GM18511 (cell line): ENCODE measurements at regions not wholly inside any gene's neighbourhood (a gene's known extent, or its start where the extent isn't known, plus 50 kb on each side); places are given as distances from the start of the nearest gene placed in this dataset.
A peak's percentile ranks its signal among the peaks of the same experiment; 100 is the strongest.
"Not testable (repeated sequence)": the region's sequence is repeated elsewhere in the genome, so short reads cannot be mapped to it uniquely, and the experiment has no call there.

Source experiments
- ATAC-seq: cut with Tn5 transposase; IDR thresholded peaks from one replicate; pipeline ENCODE4 v1.9.1; 2021; ENCODE audit warnings: mild to moderate bottlenecking, moderate library complexity; ENCODE audit not compliant: unreplicated experiment

DNA sequence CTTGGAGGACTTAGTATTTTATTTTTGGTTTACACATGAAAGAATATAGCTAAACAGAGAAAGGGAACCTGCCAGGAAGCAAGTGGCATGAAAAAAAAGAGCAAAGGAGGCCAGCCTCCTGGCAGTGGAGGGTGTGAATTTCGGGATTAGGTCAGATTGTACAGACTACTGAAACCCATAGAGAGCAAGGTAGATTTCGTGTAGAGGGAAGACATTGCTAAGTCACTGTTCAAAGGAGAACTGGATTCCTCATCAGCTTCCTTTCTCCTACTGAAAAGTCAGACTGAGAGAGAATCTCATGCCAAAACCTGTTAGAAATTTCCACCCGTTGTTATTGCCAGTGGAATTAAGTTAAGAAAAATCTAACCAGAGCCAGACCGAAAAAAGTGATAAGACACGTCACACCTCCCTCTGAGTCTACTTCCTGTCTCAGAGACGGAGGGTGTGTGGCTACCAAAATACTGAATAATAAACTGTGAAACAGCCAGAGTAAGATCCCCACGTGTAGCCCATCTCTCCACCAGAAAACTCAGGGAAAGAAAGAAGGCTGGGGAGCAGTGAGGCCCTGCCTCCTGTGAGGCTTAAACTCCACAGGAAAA is 118.8 kb downstream of the SKIDA1 start:
- ATAC-seq: peak; percentile 63

DNA sequence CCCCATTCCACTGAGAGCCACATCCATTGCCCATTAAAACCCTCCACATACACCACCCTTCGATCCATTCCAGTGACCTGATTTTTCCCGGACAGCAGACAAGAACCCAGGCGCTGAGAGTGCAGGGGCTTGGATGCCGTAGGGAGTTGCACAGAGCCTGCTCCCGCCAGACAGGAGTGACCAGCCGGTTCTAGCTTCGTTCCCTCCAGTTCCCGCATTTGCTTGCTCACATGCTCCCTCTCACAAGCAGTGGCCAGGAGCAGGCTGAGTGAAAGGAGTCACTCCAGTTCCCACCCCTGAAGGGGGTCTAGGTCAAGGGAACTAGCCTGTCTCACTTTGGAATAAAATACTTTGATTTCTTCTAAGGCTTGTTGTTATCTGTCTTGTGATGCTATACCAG is 119.5 kb downstream of the SKIDA1 start:
- ATAC-seq: no peak

DNA sequence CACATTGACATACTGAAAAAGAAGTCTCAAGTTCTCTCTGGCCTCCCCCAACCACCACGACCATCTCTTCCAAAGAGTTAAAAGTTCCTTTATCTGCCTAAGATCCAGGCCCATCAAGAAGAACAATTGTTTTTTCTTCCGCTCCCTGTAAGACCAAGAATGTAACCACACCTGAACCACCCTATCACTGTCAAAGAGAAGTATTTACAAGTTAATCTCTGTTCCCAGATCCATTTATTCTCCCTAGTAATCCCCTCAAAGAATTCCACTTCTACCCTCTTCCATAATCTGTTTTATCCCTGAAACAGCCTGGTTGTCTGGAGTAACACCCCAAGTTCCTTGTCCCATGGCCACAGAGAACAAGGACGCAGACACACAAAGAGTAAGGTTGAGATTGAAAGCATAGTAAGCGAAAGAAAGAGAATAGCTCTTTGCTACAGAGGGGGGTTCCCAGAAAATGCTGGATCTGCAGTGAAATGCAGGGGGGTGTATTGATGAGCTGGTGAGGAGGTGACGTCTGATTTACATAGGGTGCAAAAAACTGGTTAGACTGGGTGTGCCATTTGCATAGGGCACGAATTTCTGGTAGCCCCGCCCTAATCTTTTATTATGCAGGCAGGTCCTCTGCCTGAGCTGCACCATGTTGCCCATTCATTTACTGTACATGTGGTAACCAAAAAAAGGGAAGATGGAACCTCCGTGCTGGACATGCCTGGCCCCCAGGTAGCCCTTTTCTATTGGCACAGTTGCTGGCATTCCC is 122.0 kb downstream of the SKIDA1 start:
- no peak for ATAC-seq

DNA sequence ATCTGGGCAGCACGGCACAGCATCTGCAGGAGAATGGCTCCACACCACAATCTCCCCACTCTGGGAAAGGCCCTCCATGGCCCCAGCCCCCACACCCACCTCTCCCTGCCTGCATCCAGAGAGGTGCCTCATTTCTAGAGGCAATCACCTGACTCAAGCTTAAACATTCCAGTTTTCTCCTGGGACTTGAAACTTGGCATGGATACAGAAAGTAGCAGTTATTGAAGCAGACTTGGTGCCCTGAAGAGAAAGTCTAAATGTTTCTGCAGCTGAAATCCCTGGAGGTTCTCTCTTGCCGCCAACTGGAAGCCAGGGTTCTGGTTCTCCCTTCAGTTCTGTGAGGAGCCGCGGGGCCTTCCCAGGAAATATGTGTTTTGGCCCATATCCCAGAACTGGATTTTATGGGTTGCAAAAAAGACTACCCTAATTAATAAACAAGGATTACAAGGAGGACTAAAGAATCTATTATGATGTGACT is 122.8 kb downstream of the SKIDA1 start:
- ATAC-seq: no peak

DNA sequence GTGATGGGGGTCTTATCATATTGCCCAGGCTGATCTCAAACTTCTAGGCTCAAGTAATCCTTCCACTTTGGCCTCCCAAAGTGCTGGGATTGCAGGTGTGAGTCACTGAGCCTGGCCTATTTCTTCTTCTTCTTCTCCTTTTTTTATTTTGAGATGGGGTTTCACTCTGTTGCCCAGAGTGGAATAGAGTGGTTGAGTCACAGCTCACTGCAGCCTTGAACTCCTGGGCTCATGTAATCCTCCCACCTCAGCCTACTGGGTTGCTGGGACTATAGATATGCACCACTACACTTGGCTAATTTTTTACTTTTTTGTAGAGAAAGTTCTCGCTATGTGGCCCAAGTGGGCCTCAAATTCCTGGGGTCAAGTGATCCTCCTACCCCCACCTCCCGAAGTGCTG is 124.3 kb downstream of the SKIDA1 start:
- ATAC-seq: no peak

DNA sequence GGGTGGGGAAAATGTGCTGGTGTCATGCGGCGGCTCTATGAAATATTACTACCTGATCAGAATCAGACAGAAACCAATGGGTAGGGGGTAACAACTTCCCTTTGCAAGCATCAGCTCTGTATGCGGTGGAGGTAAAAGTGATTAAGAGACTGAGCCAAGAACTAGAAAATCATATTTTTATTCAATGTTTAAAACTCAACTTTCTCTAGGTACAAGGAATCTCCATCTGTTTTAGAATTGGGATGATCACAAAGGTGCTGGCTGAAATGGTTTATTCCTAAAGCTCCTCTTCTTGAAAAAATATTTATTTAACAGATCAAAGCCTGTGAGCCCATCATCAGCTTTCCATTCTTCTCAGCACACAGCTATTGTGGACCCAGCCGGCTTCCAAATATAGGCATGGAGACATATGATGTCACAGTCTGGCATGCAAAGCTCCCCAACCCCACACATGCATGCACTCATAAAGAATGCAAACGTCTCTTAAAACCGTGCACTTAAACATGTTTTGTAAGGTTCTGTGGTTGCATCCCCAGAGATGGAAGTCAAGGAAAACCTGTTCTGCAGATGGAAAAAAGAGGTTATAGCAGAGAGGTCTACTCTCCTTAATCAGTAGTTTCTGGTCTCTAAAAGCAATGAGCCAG is 126.0 kb downstream of the SKIDA1 start:
- ATAC-seq: no peak

DNA sequence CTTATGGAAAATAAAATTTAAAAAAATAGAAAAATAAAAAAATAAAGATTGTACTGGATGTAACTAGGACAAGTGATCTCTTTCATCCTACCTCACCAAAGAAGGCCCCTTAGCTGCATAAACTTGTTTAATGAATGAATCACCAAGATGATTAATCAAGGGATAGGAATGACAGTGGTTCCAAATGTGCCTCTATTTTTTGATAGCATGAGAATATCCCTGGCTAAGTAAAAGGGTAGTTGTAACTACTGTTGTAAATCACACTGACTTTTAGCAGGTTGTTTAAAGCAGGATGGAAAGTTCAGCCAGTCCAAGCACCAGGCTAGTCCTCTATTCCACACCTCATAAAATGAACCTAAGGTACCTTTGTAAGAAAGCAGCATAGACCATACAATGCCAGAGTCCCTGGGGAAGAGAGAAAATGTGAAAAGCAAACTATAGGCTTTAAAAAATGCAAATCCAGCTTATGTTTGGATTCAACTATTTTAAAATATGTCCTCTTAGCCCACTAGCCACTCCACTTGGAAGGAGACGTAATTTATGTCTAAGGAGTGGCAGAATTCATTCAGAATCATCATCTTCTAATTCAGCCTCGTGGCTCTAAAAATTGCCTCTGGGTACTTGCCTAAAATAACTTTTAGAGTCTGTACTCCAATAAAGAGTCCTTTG is 126.8 kb downstream of the SKIDA1 start:
- ATAC-seq: no peak

DNA sequence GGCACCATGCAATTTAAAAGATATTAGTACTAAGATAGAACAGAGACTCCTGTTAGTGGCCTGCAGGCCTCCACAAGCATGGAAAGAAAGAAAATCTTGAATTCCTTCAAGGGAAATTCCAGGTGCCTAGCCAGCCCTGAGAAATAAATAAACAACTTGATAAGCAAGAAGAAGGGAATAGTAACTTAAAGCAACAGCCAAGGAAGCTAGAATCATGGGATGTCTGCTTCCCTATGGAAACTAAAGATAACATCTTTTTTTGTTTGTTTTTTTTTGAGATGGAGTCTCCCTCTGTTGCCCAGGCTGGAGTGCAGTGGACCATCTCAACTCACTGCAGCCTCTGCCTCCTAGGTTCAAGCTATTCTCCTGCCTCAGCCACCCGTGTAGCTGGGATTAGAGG is 128.6 kb downstream of the SKIDA1 start:
- ATAC-seq: no peak

DNA sequence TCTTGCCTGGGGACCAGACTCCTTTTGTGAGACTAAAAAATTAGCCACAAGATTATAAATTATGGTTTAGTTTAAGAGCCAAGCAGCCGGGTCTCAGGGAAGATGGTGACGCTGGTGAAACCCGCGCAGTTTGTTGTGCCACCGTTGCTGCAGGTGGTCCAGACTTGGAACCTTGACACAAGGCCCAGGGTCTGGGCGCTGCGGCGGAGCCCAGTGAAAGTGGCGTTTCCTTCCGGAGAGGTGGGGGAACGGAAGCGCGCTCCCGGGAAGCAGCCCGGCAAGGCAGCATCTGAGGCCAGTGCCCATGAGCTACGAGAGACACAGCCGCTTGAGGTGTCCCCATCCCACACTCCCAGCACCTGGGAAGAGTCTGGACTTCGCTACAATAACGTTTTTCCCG is 131.6 kb downstream of the SKIDA1 start:
- ATAC-seq: no peak

DNA sequence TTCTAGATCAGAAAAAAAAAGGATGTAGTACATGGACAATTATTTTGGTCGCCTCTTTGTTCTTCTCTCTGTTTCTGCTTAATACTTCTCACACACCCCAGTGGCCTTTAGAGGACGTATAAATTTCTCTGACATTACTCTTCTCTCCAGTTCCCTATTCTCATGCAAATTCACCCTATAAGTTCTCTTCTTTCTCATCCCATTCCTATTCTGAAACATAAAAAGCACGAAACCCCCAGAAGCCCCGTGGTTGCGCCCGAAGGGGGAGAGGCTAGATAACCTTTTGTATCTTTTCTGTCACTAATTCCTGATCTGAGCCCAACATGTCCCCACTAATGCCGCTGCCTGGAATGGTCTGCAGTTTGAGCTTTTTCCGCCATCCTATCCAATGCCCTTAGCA is 136.9 kb downstream of the SKIDA1 start:
- ATAC-seq: no peak

DNA sequence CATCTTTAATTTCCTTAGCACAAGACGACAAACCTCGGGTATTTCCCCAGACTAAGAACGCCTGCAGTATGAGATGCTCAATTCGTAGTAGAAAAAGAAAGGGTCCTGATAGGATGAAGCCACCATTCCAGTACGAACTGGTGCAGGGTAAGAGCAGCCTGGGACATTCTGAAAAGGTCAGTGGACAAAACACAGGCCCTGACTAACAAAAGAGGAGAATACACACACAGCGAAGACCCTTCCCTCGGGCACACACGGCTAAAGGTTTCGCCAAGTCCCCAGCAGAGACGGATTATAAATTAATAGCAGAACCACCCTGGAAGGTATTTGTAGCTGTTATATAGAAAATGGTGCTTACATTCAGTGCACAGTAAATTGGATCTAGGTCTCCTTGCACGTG is 137.6 kb downstream of the SKIDA1 start:
- ATAC-seq: no peak

DNA sequence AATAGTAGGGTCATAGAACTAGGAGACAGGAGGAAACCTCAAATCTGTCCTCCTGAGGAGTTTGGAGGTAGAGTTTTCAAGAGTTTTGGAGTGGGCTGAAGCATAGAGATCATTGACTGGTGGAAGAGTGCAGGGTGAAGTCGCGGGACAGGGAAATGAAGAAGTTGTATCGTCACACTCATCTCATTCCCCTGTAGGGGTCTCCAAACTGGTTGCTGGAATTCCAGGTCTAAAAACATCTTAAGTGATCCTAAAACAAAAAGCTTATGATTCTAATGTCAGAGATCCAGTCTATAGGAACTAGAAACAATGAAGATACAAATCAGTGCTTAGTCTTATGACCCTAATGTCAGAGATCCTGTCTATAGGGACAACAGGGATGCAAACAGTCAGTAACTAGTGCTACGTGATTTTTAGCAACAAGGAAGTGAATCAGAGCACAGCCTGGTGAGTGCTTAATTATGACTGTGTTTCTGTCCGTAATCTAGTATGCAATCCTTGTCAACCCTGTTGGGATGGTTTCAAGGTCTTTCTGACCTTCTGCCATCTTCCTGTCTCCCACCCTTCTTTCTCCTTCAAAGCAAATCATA is 139.4 kb downstream of the SKIDA1 start:
- no peak for ATAC-seq

DNA sequence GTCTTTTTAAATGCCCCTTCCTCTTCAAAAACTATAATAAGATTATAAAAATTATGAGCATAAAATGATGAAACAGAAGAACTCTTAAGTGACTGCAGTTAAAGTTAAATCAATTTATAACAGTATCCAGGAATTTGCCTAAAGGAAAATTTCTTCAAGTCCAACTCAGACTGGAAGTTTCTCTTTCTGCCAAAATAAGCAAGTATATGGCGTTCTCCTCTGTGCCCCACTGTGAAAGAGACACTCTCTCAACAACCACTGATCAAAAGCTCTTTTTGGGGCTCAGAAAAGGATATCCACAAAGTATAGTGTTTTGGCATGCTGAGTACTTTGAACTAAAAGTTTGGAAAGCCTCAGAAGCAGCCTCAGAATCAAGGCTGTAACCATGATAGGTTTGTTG is 139.9 kb downstream of the SKIDA1 start:
- ATAC-seq: no peak

DNA sequence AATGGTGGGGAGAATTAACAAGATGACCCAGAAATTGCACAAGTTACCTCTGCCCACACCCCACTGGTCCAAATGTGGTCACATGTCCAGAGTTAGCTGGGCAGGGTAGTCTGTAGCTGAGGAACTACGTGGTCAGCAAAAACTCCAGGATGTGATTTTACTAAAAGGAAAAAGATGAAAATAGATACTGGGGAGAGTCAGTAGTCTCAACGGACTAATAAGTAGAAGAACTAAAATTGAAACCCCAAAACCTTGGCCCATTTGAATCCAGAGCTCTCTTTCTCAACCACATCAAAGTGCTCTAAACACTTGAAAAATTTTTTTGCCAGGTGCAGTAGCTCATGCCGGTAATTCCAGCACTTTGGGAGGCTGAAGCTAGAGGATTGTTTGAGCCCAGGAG is 146.3 kb downstream of the SKIDA1 start:
- no peak for ATAC-seq

DNA sequence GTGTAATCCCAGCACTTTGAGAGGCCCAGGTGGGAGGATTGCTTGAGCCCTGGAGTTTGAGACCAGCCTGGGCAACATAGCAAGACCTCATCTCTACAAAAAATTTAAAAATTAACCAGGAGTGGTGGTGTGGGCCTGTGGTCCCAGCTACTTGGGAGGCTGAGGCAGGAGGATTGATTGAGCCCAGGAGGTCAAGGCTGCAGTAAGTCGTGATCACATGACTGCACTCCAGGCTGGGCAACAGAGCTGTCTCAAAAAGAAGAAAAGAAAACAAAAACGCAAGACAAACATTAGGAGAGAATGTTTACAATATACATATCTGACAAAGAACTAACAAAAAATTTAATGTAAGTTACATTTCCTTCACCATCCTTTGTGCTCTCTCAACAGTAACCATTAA is 150.2 kb downstream of the SKIDA1 start:
- not testable (repeated sequence) for ATAC-seq

DNA sequence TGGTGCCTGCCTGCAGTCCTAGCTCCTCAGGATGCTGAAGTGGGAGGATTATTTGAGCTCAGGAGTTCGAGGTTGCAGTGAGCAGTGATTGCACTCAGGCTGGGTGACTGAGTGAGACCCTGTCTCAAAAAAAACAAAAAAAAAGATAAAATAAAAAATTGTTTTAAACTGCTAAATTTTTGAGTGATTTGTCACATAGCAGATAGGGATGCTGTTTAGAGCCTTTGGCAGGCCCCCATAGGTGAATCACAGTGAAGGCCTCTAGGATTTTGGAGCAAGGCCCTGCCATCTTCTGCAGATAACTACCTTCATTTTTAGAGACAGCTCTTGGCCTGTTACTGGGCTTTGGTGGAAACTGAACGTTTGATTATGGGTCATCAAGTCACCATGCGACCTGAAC is 151.6 kb downstream of the SKIDA1 start:
- ATAC-seq: not testable (repeated sequence)

DNA sequence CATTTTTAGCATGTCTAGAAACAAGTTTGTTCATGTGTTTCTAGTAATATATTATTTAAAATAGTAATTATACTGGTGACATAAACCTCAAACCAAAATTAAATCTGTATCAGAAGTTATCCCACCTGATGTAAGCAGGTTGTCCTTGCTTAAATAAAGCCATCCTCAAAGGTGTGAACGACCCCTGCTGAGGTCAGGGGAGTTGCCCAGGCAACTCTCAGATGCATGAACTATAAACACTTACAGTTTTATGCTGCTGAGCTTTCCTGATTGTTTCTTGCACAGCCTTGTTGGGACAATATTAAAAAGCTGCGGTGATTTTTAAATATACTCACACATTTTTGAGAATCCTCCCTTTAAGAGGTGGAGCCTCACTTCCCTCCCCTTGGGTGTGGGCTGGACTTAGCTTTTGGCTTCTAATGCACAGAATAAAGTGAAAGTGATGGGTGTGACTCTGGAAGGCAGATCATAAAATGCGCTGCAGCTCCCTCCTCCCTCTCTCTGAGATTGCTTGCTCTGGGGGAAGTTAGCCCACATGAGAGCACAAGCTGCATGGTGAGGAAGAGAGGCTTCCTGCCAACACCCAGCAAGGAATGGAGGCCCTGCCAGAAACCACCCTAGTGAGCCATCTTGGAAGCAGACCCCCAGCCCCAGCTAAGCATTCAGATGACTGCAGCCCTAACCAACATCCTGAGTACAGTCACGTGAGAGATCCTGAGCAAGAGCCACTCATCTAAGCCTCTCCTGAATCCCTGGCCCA is 152.7 kb downstream of the SKIDA1 start:
- peak; percentile 93 for ATAC-seq

DNA sequence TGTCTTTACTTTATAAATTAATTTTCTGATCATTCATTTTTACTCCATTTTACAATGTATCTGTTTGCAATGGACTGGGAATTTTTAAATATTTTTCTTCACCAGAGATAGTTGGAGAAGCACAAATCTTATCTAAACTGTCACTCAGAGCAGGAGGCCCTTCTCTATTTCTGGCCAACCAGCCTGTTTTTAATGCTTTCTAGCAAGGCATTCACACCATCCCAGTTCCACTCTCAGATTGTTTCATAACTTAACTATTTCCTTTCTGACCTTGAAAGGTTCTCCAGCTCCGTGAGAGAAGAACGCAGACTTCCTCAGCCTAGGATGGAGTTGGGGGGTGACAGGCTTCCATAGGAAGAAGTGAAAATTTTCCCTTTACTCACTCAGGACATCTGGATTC is 155.8 kb downstream of the SKIDA1 start:
- no peak for ATAC-seq

DNA sequence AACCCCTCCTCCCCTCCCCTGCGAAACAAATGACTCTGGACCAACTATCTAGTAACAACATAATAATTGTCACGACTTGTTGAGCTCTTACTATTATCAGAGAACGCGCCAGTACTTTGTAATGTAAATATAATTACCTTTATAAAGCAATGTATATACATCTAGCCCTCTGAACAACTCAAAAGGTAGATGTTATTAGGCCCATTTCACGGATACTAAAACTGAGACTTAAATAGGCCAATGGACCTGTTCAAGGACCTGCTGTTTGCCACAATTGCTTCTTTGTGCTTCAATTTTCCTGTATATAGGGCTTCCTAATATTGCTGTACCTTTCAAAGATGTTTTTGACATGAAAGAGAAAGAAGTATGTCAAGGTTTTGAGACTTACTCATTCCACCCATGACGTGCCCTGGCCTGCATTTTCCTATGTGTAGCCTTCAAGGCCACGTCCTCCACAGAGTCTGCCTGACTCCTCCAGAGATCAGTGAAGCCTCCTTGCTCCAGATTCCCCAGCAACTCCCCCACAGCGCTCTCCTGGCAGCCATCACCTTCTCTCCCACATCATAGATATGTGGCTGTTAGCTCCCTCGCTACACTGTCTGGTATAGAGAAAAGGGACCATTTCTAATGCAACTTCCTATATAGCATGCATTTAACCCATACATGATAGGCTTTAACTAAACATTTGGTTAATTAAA is 156.6 kb downstream of the SKIDA1 start:
- no peak for ATAC-seq

DNA sequence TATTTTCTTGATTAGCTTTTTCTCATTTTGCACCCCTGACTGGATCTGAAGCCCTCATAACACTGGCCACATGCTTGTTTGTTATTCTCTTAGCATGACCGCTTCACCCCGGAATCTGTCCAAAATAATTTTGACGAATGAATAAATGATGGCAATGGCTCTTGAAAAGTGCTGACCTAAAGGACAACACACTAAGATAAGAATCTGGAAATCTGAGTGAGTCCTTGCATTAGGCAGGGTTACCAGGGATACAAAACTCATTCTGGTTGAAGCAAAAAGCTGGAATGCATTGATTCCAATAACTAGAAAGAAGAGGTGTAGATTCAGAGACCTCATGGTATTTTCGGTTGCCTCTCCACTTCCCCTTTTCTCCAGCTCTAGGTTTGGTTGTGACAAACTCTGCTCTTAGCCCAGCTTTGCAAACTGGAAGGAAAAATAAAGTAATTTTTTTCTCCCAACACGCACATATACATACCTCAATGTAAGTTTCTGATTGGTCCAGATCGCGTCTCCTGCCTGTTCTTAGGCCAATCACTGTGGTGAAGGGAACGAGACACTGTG is 157.4 kb downstream of the SKIDA1 start:
- ATAC-seq: peak; percentile 73
